Activated T-cell treated with anti-CD3 and anti-CD28 coated beads, Interleukin-2, amount 50 U/mL, for 4 hours (primary cell): ENCODE measurements at regions not wholly inside any gene's neighbourhood (a gene's known extent, or its start where the extent isn't known, plus 50 kb on each side); places are given as distances from the start of the nearest gene placed in this dataset.
"Not testable (repeated sequence)": the region's sequence is repeated elsewhere in the genome, so short reads cannot be mapped to it uniquely, and the experiment has no call there.

Source experiments
- ATAC-seq, 2 donors: fragments of 200-7000 bp; cut with Tn5 transposase; one replicate each; pipeline ENCODE4 v1.10.0; 2021
- DNase-seq: peaks from one replicate; pipeline ENCODE4 v3.0.0-alpha.2; 2020
- H3K27me3 Mint-ChIP-seq: one replicate; pipeline ENCODE4 v1.8.0; 2021; ENCODE audit warnings: low read depth, mixed read lengths
- H3K36me3 Mint-ChIP-seq: one replicate; pipeline ENCODE4 v1.8.0; 2022; ENCODE audit warnings: mixed read lengths; ENCODE audit not compliant: insufficient read depth
- H3K4me1 Mint-ChIP-seq: one replicate; pipeline ENCODE4 v1.8.0; 2021; ENCODE audit warnings: low read depth, mixed read lengths
- H3K4me3 Mint-ChIP-seq: one replicate; pipeline ENCODE4 v1.8.0; 2021; ENCODE audit warnings: mild to moderate bottlenecking, moderate library complexity, mixed read lengths
- H3K9me3 Mint-ChIP-seq: one replicate; pipeline ENCODE4 v1.8.0; 2021; ENCODE audit warnings: mixed read lengths

DNA sequence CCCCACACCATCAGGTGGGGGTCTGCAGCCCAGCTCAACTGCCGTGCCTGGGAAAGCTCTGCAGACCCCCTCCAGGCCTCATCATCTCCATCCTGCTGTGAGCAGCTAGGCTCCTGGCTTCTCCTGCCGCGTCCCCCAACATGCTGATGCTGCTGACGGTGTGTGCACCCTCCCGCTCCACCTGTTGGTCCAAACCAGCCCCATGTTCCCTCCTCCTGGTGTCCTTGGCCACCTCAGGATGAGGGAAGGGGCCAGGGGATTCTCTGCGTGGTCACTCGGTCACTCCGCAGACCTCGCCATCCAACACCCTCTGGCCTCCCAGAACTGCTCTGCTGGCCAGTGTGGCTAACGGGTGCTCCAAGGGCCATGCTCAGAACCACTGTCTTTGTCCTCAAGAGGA lies 368.6 kb downstream of the FOXL1 start:
- Mint-ChIP-seq H3K4me3 (no peak overlapping the region), H3K27me3 (no peaks in the 10 kb centered on the region), H3K4me1 (no peaks in the 10 kb centered on the region), H3K36me3 (no peaks in the 10 kb centered on the region), H3K9me3 (no peaks in the 10 kb centered on the region)
- DNase-seq, result no peak
- ATAC-seq, result no peak

DNA sequence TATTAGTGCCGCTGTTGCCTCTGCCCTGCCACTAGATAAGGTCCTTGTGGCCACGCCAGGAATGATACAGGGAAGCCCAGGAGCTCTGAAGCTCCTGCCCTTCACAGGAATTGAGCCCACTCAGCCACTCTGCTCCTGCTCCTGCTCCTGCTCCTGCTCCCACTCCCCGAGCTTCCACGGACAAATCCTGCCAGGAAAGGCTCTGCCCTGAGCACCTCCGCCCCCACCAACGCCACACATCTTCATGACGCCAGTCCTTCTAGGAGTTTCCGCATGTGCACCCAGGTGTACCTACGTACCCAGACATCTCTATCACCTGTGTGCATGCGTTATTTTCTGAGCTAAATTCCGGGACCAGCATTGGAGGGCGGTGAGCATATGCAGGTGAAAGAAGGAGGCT lies 369.1 kb downstream of the C16orf95 start:
- H3K4me3 Mint-ChIP-seq, result no peak overlapping the region
- no peaks in the 10 kb centered on the region for H3K36me3 Mint-ChIP-seq
- no peak for ATAC-seq
- no peaks in the 10 kb centered on the region for H3K4me1 Mint-ChIP-seq
- no peak for DNase-seq
- H3K9me3 Mint-ChIP-seq, result no peaks in the 10 kb centered on the region
- H3K27me3 Mint-ChIP-seq, result no peaks in the 10 kb centered on the region

DNA sequence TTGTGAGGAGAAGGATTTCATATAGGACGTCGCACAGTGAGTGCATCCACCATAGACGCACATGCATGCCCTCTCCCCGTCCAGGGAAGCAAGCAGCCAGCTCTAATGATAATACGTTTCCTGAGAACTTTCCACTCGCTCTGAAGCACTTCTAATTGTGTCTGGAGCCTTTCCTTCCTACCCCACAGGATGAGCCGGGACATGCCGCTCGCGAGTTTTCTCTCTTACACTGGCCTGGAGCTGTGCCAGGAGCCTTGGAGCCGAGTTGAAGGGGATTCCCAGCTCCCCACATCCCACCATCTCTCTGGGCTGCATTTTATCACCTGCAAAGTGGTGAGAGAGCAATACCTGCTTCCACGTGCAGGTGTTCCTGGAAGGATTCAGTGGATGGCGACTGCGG lies 368.1 kb downstream of the C16orf95 start:
- H3K4me3 Mint-ChIP-seq, result no peak overlapping the region
- DNase-seq, result no peak
- H3K27me3 Mint-ChIP-seq, result no peaks in the 10 kb centered on the region
- no peaks in the 10 kb centered on the region for H3K4me1 Mint-ChIP-seq
- H3K36me3 Mint-ChIP-seq, result no peaks in the 10 kb centered on the region
- no peaks in the 10 kb centered on the region for H3K9me3 Mint-ChIP-seq
- ATAC-seq, result no peak

DNA sequence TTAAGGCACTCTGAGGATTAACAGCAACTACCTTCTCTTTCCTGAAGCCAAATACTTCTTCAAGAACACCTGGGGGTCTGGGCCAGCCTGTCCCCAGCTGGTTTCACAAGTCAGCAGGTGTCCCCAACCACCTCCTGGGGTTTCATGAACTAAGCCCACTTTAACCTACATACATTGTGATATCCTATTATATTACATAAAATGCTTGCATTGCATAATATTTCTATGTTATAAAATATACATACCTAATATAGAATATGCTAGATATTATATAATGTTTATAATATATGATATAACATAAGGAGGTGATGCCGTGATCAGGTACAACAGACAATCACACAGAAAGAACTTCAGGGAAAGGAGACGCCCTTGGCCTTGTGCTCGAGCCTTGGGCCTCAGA lies 367.6 kb downstream of the C16orf95 start:
- DNase-seq (no peak), ATAC-seq (no peak)
- Mint-ChIP-seq H3K27me3 (no peaks in the 10 kb centered on the region), H3K9me3 (no peaks in the 10 kb centered on the region), H3K4me3 (no peak overlapping the region), H3K4me1 (no peaks in the 10 kb centered on the region), H3K36me3 (no peaks in the 10 kb centered on the region)

DNA sequence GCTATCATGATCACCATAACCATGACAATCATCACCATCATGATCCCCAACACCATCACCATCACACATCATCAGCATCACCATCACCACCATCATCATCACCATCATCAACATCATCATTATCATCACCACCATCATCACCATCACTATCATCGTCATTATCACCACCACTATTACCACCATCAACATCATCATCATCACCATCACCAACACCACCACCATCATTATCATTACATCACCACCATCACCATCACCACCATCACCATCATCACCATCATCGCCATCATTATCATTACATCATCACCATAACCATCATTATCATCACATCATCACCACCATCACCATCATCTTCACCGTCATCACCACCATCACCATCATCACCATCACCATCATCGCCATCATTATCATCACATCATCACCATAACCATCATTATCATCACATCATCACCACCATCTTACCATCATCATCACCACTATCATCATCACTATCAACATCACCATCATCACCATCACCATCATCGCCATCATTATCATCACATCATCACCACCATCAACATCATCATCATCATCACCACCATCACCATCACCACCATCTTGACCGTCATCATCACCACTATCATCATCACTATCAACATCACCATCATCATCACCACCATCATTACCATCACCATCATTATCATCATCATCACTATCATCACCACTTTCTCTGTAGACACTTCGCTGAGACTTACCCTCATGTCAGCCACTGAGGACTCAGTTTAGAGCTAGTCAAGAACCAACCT lies 366.0 kb downstream of the C16orf95 start:
- DNase-seq, result no peak
- Mint-ChIP-seq H3K4me1 (no peaks in the 10 kb centered on the region), H3K36me3 (no peaks in the 10 kb centered on the region), H3K9me3 (no peaks in the 10 kb centered on the region), H3K27me3 (no peaks in the 10 kb centered on the region), H3K4me3 (no peak overlapping the region)
- no peak for ATAC-seq

DNA sequence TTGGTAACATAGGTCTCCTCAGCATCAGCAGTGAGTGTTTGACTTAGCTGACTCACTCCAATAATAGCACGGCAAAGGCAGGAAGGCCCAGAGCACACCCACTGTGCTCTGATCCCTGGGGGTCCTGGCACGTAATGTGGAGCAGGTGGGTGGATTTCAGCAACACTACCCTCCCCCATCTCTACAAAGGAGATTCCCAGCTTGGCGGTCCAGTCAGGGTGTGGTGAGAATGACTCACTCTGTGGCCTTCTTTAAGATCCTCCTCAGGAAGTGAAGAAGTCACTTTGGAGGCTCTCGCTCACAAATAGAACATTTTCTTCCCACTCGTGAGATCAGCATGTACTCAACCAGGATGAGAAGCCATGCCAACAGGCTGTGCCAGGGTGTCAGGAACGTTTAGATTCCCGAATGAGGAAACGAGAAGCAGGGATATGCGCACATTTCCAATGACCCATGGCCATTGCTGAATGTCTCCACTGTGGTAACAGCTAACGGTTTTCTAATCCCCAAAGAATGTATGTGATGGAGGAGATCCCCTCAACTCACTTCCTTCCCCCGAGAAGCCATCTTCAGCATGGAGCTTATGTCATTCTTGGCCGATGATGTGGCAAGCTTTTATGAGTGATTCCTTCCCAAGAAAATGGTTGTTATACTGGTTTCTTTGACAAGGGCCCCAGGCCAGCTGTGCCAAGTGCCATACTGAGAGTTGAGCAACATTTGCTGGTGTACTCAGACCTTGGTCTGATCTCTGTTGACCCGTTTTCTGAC lies 365.2 kb downstream of the C16orf95 start:
- no peaks in the 10 kb centered on the region for H3K9me3 Mint-ChIP-seq
- ATAC-seq (no peak), DNase-seq (no peak)
- H3K36me3 Mint-ChIP-seq, result no peaks in the 10 kb centered on the region
- no peak overlapping the region for H3K4me3 Mint-ChIP-seq
- H3K27me3 Mint-ChIP-seq, result no peaks in the 10 kb centered on the region
- peaks cover 2% of the 10 kb centered on the region for H3K4me1 Mint-ChIP-seq

DNA sequence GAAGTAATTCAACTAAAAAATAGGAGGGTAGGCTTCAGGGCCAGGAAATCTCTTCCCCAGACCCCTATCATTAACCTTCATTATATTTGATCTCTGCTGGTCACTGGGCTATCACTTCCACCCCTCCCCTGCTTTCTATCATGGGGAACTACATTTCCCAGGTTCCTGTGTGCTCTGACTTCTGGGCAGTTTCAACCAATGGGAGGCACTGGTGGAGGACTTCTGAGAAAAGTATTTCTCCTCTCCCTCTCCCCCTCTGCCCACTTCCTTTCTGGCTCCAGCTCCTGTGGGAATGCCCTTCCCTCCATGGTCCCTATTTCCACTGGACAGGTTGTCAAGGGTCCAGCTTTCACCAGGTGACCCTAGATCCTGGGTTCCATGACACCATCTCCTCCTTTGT lies 364.4 kb downstream of the C16orf95 start:
- DNase-seq, result no peak
- Mint-ChIP-seq H3K4me3 (no peak overlapping the region), H3K4me1 (peaks cover 2% of the 10 kb centered on the region), H3K9me3 (no peaks in the 10 kb centered on the region), H3K27me3 (no peaks in the 10 kb centered on the region), H3K36me3 (no peaks in the 10 kb centered on the region)
- ATAC-seq, result no peak

DNA sequence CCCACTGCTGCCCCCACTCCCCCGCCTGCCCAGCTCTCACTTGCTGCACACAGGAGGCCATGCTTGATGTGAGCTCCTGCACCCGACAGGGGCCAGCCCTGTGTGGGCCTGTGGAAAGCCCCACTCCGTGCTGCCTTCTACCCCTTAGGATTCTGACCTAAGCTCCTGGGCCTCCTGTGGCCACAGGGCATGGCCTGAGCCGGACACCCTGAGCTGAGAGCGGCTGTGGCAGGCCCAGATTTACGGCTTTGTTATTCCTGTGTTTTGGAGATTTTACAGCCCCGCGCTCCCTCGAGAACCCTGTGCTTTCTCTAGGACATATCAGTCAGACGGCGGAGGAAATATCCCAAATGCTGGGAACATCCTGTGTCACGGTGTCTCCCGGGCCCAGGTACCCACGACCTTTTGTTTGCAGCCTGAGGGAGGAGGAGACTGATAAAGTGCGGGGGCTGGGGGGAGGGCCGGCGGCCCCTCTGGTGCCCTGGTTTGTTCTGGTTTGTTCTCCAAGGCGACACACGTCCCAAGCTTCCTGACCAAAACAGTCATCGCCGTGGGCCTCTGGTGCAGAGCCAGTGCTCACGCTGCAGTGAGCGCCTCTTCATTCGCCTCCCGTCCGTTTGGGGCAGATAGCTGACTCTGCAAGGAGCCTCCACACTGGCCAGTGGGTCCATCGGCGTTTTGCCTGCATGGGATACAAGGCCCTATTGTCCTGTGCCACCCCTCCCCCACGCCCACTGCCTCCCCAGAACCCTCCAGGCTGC lies 363.4 kb downstream of the C16orf95 start:
- Mint-ChIP-seq H3K36me3 (no peaks in the 10 kb centered on the region), H3K9me3 (no peaks in the 10 kb centered on the region), H3K27me3 (no peaks in the 10 kb centered on the region), H3K4me3 (no peak overlapping the region), H3K4me1 (peaks cover 2% of the 10 kb centered on the region)
- DNase-seq (no peak), ATAC-seq (no peak)

DNA sequence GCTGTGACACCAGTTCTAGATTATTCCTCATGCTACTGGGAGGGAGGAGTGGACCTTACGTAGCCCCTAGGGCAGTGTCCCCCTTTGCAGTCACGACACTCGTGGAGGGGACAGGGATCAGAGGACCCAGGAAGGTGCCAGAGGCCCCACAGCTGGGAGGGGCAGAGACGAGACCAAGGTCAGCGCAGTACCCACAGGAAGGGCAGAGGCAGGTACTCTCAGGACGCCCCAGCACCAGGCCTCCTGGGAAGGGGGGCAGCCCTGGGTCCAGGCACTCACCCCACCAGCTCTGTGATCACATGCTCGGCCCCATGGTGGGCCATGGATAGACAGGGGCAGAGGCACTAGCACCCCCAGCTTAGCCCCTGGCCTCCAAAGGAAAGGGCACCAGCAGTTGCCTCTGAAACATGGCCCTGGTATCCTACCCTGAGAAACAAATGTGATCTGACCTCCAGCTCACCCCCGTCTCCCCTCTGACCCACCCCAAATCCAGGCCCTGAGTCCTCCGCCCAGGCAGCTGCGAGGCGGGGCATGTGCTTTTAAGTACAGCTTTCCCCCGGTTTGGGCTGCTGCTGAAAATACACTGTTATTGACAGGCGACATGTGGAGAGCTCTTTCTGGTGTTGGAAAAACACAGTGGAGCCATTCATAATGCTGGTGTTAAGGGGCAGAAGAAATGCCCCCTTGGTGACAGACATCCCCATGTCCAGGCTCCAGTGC lies 361.9 kb downstream of the C16orf95 start:
- no peak overlapping the region for H3K4me3 Mint-ChIP-seq
- H3K36me3 Mint-ChIP-seq, result no peaks in the 10 kb centered on the region
- H3K27me3 Mint-ChIP-seq, result no peaks in the 10 kb centered on the region
- peaks cover 2% of the 10 kb centered on the region for H3K4me1 Mint-ChIP-seq
- no peaks in the 10 kb centered on the region for H3K9me3 Mint-ChIP-seq
- DNase-seq (no peak), ATAC-seq (no peak)

DNA sequence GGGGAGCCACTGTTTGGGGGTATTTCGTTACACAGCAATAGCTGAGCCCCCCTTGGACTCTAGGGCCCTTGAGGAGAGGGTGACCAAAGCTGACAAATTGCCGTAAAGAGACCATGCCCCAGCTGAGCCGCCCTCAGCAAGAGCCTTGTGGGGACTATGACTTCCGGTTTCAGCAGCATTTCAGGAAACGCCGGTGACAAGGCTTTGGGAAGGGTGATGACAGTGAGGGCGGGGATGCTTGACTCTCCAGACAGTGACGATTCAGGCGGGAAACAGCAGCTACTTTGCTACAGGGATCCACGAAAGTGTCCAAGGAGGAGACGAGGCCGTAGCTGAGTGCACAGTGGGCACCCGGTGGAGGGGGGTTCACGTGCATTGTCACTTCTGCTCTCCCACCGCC lies 360.8 kb downstream of the C16orf95 start:
- H3K4me3 Mint-ChIP-seq, result no peak overlapping the region
- no peaks in the 10 kb centered on the region for H3K27me3 Mint-ChIP-seq
- DNase-seq, result no peak
- ATAC-seq, result no peak
- H3K4me1 Mint-ChIP-seq, result peaks cover 2% of the 10 kb centered on the region
- H3K36me3 Mint-ChIP-seq, result no peaks in the 10 kb centered on the region
- no peaks in the 10 kb centered on the region for H3K9me3 Mint-ChIP-seq

DNA sequence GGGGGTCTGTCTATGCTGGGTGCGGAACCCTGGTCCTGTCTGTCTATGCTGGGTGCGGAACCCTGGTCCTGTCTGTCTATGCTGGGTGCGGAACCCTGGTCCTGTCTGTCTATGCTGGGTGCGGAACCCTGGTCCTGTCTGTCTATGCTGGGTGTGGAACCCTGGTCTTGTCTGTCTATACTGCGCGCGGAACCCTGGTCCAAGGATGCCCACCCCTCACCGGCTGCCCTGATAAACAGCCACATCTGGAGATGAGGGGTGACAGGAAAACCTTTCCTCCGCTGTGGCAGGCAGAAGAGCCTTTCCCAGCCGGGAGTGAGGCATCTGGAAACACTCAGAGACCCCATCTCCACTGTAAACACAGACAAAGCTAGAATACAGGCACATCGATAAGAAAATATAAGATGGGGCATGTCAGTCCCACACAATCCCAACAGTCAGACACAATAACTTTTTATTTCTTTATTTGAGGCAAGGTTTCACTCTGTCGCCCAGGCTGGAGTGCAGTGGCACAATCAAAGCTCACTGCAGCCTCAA lies 359.5 kb downstream of the C16orf95 start:
- ATAC-seq, DNase-seq, H3K36me3 Mint-ChIP-seq, H3K4me3 Mint-ChIP-seq, H3K9me3 Mint-ChIP-seq, H3K4me1 Mint-ChIP-seq, H3K27me3 Mint-ChIP-seq: not testable (repeated sequence)

DNA sequence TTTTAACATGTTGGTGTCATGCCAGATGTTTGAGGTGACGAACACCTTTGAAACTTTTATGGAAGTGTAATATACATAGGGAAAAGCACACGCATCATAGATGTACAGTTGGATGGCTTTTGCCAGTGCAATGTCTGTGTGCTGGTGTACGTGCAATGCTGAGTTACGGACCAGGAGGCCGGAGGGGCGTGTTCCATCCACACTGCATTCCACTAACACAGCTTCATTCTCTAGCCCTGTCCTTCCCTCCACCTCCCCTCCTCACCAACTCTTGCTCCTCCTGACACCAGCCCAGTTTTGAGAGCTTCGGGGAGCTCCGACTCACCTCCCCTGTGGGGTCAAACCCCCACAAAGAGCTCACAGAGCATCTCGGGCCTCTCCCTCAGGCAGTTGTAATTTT lies 358.8 kb downstream of the C16orf95 start:
- no peaks in the 10 kb centered on the region for H3K36me3 Mint-ChIP-seq
- peaks cover 2% of the 10 kb centered on the region for H3K4me1 Mint-ChIP-seq
- ATAC-seq, result no peak
- H3K4me3 Mint-ChIP-seq, result no peak overlapping the region
- no peaks in the 10 kb centered on the region for H3K27me3 Mint-ChIP-seq
- H3K9me3 Mint-ChIP-seq, result no peaks in the 10 kb centered on the region
- DNase-seq, result no peak

DNA sequence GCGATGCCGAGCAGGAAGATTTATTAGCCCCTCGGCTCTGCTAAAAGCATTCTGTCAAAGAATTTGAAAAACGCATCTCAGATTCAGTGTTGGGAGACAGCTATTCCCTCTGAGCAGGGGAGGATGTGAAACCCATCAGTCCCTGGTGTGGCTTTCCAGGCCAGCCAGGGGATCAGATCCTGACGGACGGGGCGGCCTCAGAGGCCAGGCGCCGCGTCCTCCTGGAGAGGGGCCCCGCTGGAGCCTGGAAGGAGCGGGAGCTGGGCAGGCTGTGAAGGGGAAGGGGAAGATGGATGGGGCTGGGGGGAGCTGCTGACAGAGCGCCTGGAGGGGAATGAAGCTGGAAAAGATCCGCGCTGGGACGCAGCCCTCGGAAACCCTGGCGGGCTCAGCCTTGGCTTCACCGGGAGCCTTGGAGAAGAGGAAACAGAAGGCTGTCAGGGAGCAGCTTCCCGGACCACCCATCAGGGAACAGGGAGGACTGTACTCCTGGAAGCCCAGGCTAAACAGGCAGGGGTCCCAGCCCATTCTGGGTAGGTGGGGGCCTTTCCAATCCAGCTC lies 358.0 kb downstream of the C16orf95 start:
- H3K36me3 Mint-ChIP-seq, result no peaks in the 10 kb centered on the region
- DNase-seq (no peak), ATAC-seq (no peak)
- peaks cover 2% of the 10 kb centered on the region for H3K4me1 Mint-ChIP-seq
- H3K27me3 Mint-ChIP-seq, result no peaks in the 10 kb centered on the region
- H3K4me3 Mint-ChIP-seq, result no peak overlapping the region
- H3K9me3 Mint-ChIP-seq, result no peaks in the 10 kb centered on the region

DNA sequence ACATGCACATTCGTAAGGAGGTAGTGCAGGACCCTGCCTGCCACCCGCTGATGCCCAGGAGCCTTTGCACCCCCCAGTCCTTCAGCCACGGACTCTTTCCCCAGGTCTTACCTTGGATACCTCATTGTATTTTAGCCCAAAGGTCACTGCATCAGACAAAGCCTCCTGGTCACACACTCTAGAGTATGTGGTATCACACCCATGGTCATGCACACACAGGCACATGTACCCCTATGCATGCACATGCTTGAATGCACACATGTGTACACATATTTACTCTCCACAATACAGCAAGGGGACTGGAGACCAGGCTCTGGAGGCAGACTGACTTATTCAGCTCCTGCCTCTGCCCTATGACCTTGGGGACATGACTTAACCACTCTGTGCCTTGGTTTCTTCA lies 357.5 kb downstream of the C16orf95 start:
- H3K4me3 Mint-ChIP-seq, result no peak overlapping the region
- no peaks in the 10 kb centered on the region for H3K36me3 Mint-ChIP-seq
- peaks cover 2% of the 10 kb centered on the region for H3K4me1 Mint-ChIP-seq
- no peaks in the 10 kb centered on the region for H3K27me3 Mint-ChIP-seq
- no peak for ATAC-seq
- H3K9me3 Mint-ChIP-seq, result no peaks in the 10 kb centered on the region
- DNase-seq, result no peak
